Keratinocyte (primary cell): ENCODE measurements at regions not wholly inside any gene's neighbourhood (a gene's known extent, or its start where the extent isn't known, plus 50 kb on each side); places are given as distances from the start of the nearest gene placed in this dataset.

ENCODE experiments used
- DNase-seq: peaks from one replicate; pipeline ENCODE4 v3.0.0-alpha.2; 2011; ENCODE audit warnings: low read depth, missing footprints, low spot score
- FAIRE-seq: peaks from 2 replicates; lab custom pipeline; 2011; peaks lifted over from hg19 to GRCh38; lab: Jason Lieb, UNC
- H2AFZ ChIP-seq: 2 replicates; pipeline ENCODE4 v1.6.0; 2012; ENCODE audit warnings: low read length, control low read depth, inconsistent platforms; ENCODE audit not compliant: control insufficient read depth
- H3K27ac ChIP-seq: 2 replicates; pipeline ENCODE4 v1.5.1; 2011; ENCODE audit warnings: low read length; ENCODE audit not compliant: control insufficient read depth, insufficient read depth
- H3K27me3 ChIP-seq: 3 replicates; pipeline ENCODE4 v1.6.0; 2011; ENCODE audit warnings: low read length; ENCODE audit not compliant: control insufficient read depth, insufficient read depth; ENCODE audit errors: extremely low read depth
- H3K36me3 ChIP-seq, 2 experiments: 2 replicates in 1 of 2; 3 replicates in 1 of 2; pipeline ENCODE4 v1.5.1; 2011; ENCODE audit warnings: low read length in 2 of 2, mild to moderate bottlenecking in 1 of 2; ENCODE audit not compliant: control insufficient read depth in 2 of 2, insufficient read depth in 2 of 2; ENCODE audit errors: extremely low read depth in 1 of 2
- H3K4me1 ChIP-seq: 3 replicates; pipeline ENCODE4 v1.5.1; 2011; ENCODE audit warnings: low read length; ENCODE audit not compliant: control insufficient read depth, insufficient read depth; ENCODE audit errors: extremely low read depth
- H3K4me2 ChIP-seq: 3 replicates; pipeline ENCODE4 v1.6.0; 2011; ENCODE audit warnings: low read depth, low read length; ENCODE audit not compliant: control insufficient read depth, insufficient read depth; ENCODE audit errors: extremely low read depth
- H3K4me3 ChIP-seq, 3 experiments: fragments of 200-600 bp in 1 of 3; sonication (generic) in 1 of 3; 2 replicates in 2 of 3; 3 replicates in 1 of 3; pipeline ENCODE4 v1.5.1; 2011 to 2016; ENCODE audit warnings: low read length in 3 of 3, mild to moderate bottlenecking in 3 of 3, control low read depth in 2 of 3, inconsistent platforms in 1 of 3, low read depth in 1 of 3, mixed read lengths in 1 of 3, mixed run types in 1 of 3, moderate library complexity in 1 of 3; ENCODE audit not compliant: control insufficient read depth in 2 of 3, insufficient read depth in 2 of 3; ENCODE audit errors: extremely low read depth in 1 of 3
- H3K79me2 ChIP-seq: 2 replicates; pipeline ENCODE4 v1.6.0; 2012; ENCODE audit warnings: low read length; ENCODE audit not compliant: control insufficient read depth, insufficient read depth
- H3K9ac ChIP-seq: 3 replicates; pipeline ENCODE4 v1.6.0; 2011; ENCODE audit warnings: low read length; ENCODE audit not compliant: control insufficient read depth, insufficient read depth; ENCODE audit errors: extremely low read depth
- H3K9me1 ChIP-seq: 3 replicates; pipeline ENCODE4 v1.6.0; 2011; ENCODE audit warnings: low read length; ENCODE audit not compliant: control insufficient read depth, insufficient read depth; ENCODE audit errors: extremely low read depth
- H3K9me3 ChIP-seq: 2 replicates; pipeline ENCODE4 v1.5.1; 2012; ENCODE audit warnings: low read depth, low read length; ENCODE audit not compliant: control insufficient read depth
- H4K20me1 ChIP-seq: 3 replicates; pipeline ENCODE4 v1.6.0; 2011; ENCODE audit warnings: low read length; ENCODE audit not compliant: control insufficient read depth, insufficient read depth; ENCODE audit errors: extremely low read depth
- EZH2 ChIP-seq: IDR thresholded peaks from one replicate; pipeline ENCODE4 v1.6.1; 2012; ENCODE audit warnings: inconsistent platforms, mild to moderate bottlenecking, low read length, moderate library complexity
- dilution Hi-C: fragments of 300-500 bp; cut with MboI; formaldehyde crosslinking; loops from one replicate; pipeline ENCODE4 v1.7.0; 2020; ENCODE audit warnings: low sequenced_read_pairs; ENCODE audit not compliant: extremely low pct_ligation_motif_present
- TF ChIP-seq, protein P1 (sequence below), 3 experiments: IDR thresholded peaks in 1 of 3; conservative IDR thresholded peaks in 1 of 3; optimal IDR thresholded peaks in 1 of 3; 2 replicates in 2 of 3; 3 replicates in 1 of 3; pipeline versions ENCODE3 to v1.5.1; 2011; ENCODE audit warnings: low read length in 3 of 3, mild to moderate bottlenecking in 3 of 3, moderate library complexity in 2 of 3, control low read depth in 1 of 3, inconsistent platforms in 1 of 3; ENCODE audit not compliant: insufficient read depth in 2 of 3; ENCODE audit errors: extremely low read depth in 1 of 3

DNA sequence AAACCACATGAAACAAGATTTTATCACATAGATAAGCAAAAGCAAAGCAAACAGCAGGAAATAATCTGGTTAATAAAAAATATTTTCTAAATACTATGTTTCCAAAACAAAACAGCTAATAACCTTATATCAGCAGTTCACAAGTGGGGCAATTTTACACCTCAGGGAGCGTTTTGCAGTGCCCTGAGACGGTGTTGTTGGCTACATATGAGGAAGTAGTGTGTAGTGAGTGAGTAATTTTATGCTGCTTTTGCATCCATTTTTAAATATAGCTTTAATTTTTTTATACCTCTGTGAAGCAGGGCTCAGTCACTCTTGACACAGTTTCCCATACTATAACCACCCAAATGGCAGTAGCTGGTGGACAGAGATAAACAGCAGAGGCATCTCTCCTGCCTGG is 438.5 kb upstream of the B3GAT1 start:
- Histone ChIP-seq H3K27ac (no peak overlapping the region), H3K9me3 (no peaks in the 10 kb centered on the region), H3K27me3 (no peaks in the 10 kb centered on the region), H2AFZ (no peak overlapping the region), H3K9ac (no peak overlapping the region), H3K79me2 (no peaks in the 10 kb centered on the region), H4K20me1 (no peaks in the 10 kb centered on the region), H3K4me1 (no peaks in the 10 kb centered on the region), H3K9me1 (no peaks in the 10 kb centered on the region), H3K36me3 (no peaks in the 10 kb centered on the region), H3K4me2 (no peak overlapping the region), H3K4me3 (no peak overlapping the region)
- TF ChIP-seq EZH2 = no peak
- TF ChIP-seq, protein P1, sequence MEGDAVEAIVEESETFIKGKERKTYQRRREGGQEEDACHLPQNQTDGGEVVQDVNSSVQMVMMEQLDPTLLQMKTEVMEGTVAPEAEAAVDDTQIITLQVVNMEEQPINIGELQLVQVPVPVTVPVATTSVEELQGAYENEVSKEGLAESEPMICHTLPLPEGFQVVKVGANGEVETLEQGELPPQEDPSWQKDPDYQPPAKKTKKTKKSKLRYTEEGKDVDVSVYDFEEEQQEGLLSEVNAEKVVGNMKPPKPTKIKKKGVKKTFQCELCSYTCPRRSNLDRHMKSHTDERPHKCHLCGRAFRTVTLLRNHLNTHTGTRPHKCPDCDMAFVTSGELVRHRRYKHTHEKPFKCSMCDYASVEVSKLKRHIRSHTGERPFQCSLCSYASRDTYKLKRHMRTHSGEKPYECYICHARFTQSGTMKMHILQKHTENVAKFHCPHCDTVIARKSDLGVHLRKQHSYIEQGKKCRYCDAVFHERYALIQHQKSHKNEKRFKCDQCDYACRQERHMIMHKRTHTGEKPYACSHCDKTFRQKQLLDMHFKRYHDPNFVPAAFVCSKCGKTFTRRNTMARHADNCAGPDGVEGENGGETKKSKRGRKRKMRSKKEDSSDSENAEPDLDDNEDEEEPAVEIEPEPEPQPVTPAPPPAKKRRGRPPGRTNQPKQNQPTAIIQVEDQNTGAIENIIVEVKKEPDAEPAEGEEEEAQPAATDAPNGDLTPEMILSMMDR (optimal IDR thresholded peaks at IDR 0.05 in 1 of 3, IDR thresholded peaks at IDR 0.05 in 1 of 3, conservative IDR thresholded peaks at IDR 0.05 in 1 of 3; ENCODE audit: extremely low read depth in 1 of 3, insufficient read depth in 2 of 3, low read length in 3 of 3) = no peak
- dilution Hi-C loops = no loop called here
- DNase-seq = no peak
- no peak for FAIRE-seq

GRCh38 chr11:134849833-134850232 is 437.8 kb upstream of the B3GAT1 start:
- DNase-seq = no peak
- TF ChIP-seq EZH2 = no peak
- Histone ChIP-seq H3K4me3 (no peak overlapping the region), H3K9ac (no peak overlapping the region), H3K9me1 (no peaks in the 10 kb centered on the region), H2AFZ (no peak overlapping the region), H3K79me2 (no peaks in the 10 kb centered on the region), H3K36me3 (no peaks in the 10 kb centered on the region), H4K20me1 (no peaks in the 10 kb centered on the region), H3K27me3 (no peaks in the 10 kb centered on the region), H3K27ac (no peak overlapping the region), H3K9me3 (no peaks in the 10 kb centered on the region), H3K4me2 (no peak overlapping the region), H3K4me1 (no peaks in the 10 kb centered on the region)
- dilution Hi-C loops = no loop called here
- no peak for FAIRE-seq

DNA sequence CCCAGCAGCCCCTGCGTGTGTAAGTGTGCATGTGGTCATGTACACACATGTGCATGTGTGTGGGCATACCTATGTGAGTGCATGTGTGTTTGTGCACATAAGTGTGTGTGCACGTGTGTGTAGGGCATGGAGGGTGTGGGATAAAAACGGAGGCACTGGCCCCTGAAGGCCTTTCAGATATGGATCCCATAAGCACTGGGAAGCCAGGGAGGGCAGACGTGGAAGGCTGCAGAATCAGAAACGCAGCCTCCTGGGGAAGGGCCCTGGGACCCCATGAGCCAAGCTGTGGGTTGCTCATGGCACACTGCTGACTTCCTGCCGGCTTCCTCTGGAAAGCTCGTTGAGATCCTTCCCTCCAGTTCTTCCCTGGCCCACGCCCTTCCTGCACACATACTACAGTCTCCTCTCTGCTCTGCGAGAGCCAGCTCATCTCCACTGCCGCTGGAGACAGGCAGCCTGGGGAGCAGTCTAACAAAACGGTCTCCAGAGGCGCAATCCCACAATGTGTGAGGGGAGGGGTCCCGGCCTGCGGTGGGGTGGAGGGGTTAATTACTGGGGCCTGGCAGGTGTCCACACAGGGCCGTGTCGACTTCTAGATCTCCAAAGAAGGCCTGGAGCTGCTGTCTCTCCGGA is 435.2 kb upstream of the B3GAT1 start:
- H3K27ac ChIP-seq = no peak overlapping the region
- DNase-seq = no peak
- H3K4me1 ChIP-seq = no peaks in the 10 kb centered on the region
- no peaks in the 10 kb centered on the region for H3K27me3 ChIP-seq
- no peak for FAIRE-seq
- H2AFZ ChIP-seq = no peak overlapping the region
- dilution Hi-C loops = no loop called here
- H3K4me2 ChIP-seq = no peak overlapping the region
- peaks cover 4% of the 10 kb centered on the region for H3K9me3 ChIP-seq
- no peaks in the 10 kb centered on the region for H3K9me1 ChIP-seq
- no peak for TF ChIP-seq EZH2
- TF ChIP-seq, protein P1 (optimal IDR thresholded peaks at IDR 0.05 in 1 of 3, IDR thresholded peaks at IDR 0.05 in 1 of 3, conservative IDR thresholded peaks at IDR 0.05 in 1 of 3; ENCODE audit: extremely low read depth in 1 of 3, insufficient read depth in 2 of 3, low read length in 3 of 3) = no peak
- H3K36me3 ChIP-seq = no peaks in the 10 kb centered on the region
- H4K20me1 ChIP-seq = no peaks in the 10 kb centered on the region
- no peak overlapping the region for H3K9ac ChIP-seq
- H3K4me3 ChIP-seq = no peak overlapping the region
- H3K79me2 ChIP-seq = no peaks in the 10 kb centered on the region
